ENCODE measurements at regions not wholly inside any gene's neighbourhood (a gene's known extent, or its start where the extent isn't known, plus 50 kb on each side); places are given as distances from the start of the nearest gene placed in this dataset.
"Not testable (repeated sequence)": the region's sequence is repeated elsewhere in the genome, so short reads cannot be mapped to it uniquely, and the experiment has no call there.

- not testable (repeated sequence) for TF ChIP-seq CTCF, EZH2phosphoT487 (IDR thresholded peaks at IDR 0.05)
Observed at GRCh38 chr3:69657030-69657429, 82.2 kb upstream of the MITF start.

All from neural progenitor cell (in vitro differentiated cells).